ENCODE measurements at regions not wholly inside any gene's neighbourhood (a gene's known extent, or its start where the extent isn't known, plus 50 kb on each side); places are given as distances from the start of the nearest gene placed in this dataset.

DNA sequence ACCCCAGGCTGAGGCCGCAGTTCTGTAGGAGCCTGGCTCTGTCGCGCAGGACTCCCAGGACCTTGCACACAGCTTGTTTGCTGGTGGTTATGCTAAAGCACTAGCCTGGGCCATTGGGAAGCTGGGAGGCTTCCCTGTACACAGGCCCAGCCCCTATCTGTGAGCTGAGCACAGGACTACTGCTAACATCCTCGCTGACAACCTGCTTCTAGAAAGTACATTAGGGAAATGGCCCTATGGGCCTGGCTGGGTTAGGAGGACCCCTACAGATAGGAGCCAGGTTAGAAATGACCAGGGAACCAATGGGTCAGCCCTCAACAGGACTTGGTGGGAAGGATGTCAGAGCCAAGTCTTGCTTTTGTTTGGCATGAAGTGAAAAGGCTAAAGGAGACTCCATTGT, 219.4 kb upstream of the LNX1 start:
- 80% methylated on average over 1 of the region's 4 CpGs for WGBS (ENCODE audit: low lambda C conversion rate)
- intact Hi-C loops (cut with micrococcal nuclease; ENCODE audit: unreplicated experiment) (no loop called here), in situ Hi-C loops (cut with HindIII; ENCODE audit: extremely low pct_ligation_motif_present, low pct_unique_long_range_greater_than_20kb) (loop anchor here (25.0 kb wide), 1 partner anchor 798 kb away; no protein-coding TSS in a partner anchor)
- DNase-seq (ENCODE audit: low spot score) = no peak
- TF ChIP-seq HNRNPLL (IDR thresholded peaks at IDR 0.05; ENCODE audit: low read depth, low read length, poor library complexity, severe bottlenecking) = no peak
- no peak for TF ChIP-seq U2AF1 (optimal IDR thresholded peaks at IDR 0.05; ENCODE audit: low read depth, low read length)
- TF ChIP-seq ZNF589 (CRISPR knock-in tag; conservative IDR thresholded peaks at IDR 0.05) = no peak
- TF ChIP-seq, protein P1, sequence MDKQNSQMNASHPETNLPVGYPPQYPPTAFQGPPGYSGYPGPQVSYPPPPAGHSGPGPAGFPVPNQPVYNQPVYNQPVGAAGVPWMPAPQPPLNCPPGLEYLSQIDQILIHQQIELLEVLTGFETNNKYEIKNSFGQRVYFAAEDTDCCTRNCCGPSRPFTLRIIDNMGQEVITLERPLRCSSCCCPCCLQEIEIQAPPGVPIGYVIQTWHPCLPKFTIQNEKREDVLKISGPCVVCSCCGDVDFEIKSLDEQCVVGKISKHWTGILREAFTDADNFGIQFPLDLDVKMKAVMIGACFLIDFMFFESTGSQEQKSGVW (CRISPR knock-in tag; IDR thresholded peaks at IDR 0.05; ENCODE audit: borderline replicate concordance) = no peak
- no peak for TF ChIP-seq RAD21 (CRISPR knock-in tag; IDR thresholded peaks at IDR 0.05)
- TF ChIP-seq REL (CRISPR knock-in tag; conservative IDR thresholded peaks at IDR 0.05) = no peak
- TF ChIP-seq POLR2G (IDR thresholded peaks at IDR 0.05; ENCODE audit: low read depth, low read length) = no peak
- no peak for TF ChIP-seq HNRNPK (IDR thresholded peaks at IDR 0.05; ENCODE audit: low read depth, low read length, poor library complexity, severe bottlenecking)
- no peak for TF ChIP-seq KLF16 (CRISPR knock-in tag; IDR thresholded peaks at IDR 0.05)
- TF ChIP-seq ZNF574 (CRISPR knock-in tag; IDR thresholded peaks at IDR 0.05) = no peak
- no peak for TF ChIP-seq ZBTB25 (CRISPR knock-in tag; IDR thresholded peaks at IDR 0.05)
- no peak for TF ChIP-seq KLF6 (CRISPR knock-in tag; IDR thresholded peaks at IDR 0.05)
- TF ChIP-seq ZNF556 (CRISPR knock-in tag; IDR thresholded peaks at IDR 0.05; ENCODE audit: borderline replicate concordance) = no peak
- FAIRE-seq = no peak
- no peak overlapping the region for H3K27ac ChIP-seq (ENCODE audit: extremely low read length, insufficient read depth, low read length)
- H3K4me2 ChIP-seq (ENCODE audit: low read depth, low read length) = no peak overlapping the region
- no peaks in the 10 kb centered on the region for H3K9me3 ChIP-seq (ENCODE audit: low read length)
- no peak overlapping the region for H3K4me3 ChIP-seq (replicated peaks in 1 of 3; ENCODE audit: insufficient read depth in 1 of 3, low read depth in 2 of 3, low read length in 3 of 3)
- ChIA-PET POLR2A (no interaction called here), CTCF (ENCODE audit: low intra/inter-chr PET ratio, low total read pairs) (no interaction called here)
- no peaks in the 10 kb centered on the region for H4K20me1 ChIP-seq (ENCODE audit: insufficient read depth, low read length)
- no peak for ATAC-seq
- no peaks in the 10 kb centered on the region for H3K79me2 ChIP-seq (ENCODE audit: insufficient read depth, low read length)
- H3K36me3 ChIP-seq (replicated peaks in 1 of 2; ENCODE audit: control insufficient read depth in 1 of 2, insufficient read depth in 2 of 2, low read length in 2 of 2) = no peaks in the 10 kb centered on the region
- no peak overlapping the region for H2AFZ ChIP-seq (ENCODE audit: low read length)
- H3K27me3 ChIP-seq (ENCODE audit: control insufficient read depth in 1 of 2, insufficient read depth in 2 of 2, low read length in 2 of 2) = no peaks in the 10 kb centered on the region
- no TSS peak for BruUV-seq (replicated peaks)
- H3K9ac ChIP-seq (ENCODE audit: insufficient read depth, low read depth, low read length) = no peak overlapping the region
- no peaks in the 10 kb centered on the region for H3K4me1 ChIP-seq (ENCODE audit: insufficient read depth, low read length)
